ENCODE measurements at regions not wholly inside any gene's neighbourhood (a gene's known extent, or its start where the extent isn't known, plus 50 kb on each side); places are given as distances from the start of the nearest gene placed in this dataset.

DNA sequence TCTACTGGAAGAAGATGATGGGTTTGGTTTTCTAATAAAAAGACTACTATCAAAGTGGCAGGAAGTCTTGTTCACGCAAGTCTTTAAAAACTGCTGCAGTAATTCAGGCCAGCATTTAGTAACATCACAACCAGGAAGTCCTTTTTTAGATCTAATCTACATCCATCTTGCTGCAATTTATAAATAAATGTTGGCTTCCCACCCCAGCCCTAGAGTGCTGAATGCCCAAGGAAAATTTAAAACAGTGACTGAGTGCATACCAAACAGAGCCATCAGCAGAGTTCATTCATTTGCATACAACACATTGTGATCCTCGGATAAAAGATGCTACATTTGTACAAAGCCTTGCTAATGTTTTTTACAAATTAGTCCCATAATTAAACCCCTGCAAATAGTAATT lies 72.1 kb downstream of the PHLDA1 start:
- TF ChIP-seq, protein P1, sequence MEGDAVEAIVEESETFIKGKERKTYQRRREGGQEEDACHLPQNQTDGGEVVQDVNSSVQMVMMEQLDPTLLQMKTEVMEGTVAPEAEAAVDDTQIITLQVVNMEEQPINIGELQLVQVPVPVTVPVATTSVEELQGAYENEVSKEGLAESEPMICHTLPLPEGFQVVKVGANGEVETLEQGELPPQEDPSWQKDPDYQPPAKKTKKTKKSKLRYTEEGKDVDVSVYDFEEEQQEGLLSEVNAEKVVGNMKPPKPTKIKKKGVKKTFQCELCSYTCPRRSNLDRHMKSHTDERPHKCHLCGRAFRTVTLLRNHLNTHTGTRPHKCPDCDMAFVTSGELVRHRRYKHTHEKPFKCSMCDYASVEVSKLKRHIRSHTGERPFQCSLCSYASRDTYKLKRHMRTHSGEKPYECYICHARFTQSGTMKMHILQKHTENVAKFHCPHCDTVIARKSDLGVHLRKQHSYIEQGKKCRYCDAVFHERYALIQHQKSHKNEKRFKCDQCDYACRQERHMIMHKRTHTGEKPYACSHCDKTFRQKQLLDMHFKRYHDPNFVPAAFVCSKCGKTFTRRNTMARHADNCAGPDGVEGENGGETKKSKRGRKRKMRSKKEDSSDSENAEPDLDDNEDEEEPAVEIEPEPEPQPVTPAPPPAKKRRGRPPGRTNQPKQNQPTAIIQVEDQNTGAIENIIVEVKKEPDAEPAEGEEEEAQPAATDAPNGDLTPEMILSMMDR (conservative IDR thresholded peaks at IDR 0.05 in 1 of 2, IDR thresholded peaks at IDR 0.05 in 1 of 2; ENCODE audit: low read depth in 1 of 2, low read length in 2 of 2), result no peak
- TF ChIP-seq EZH2 (IDR thresholded peaks at IDR 0.05; ENCODE audit: low read length, missing control alignments), result no peak
